Cardiac fibroblast (primary cell): ENCODE measurements at regions not wholly inside any gene's neighbourhood (a gene's known extent, or its start where the extent isn't known, plus 50 kb on each side); places are given as distances from the start of the nearest gene placed in this dataset.

Experiments
- DNase-seq, 2 donors: peaks; one replicate each; pipeline versions ENCODE4 v3.0.0 to v3.0.0-alpha.2; 2010; ENCODE audit warnings: low read depth in 2 of 2
- H3K4me3 ChIP-seq, 2 donors: replicated peaks in 1 of 2; 1 replicate in 1 of 2; 2 replicates in 1 of 2; pipeline ENCODE4 v1.5.1; 2011; ENCODE audit warnings: low read depth in 2 of 2, low read length in 2 of 2, mild to moderate bottlenecking in 2 of 2, moderate library complexity in 1 of 2
- TF ChIP-seq, protein P1 (sequence below): IDR thresholded peaks from one replicate; pipeline ENCODE4 v1.5.1; 2011; ENCODE audit warnings: low read depth, mild to moderate bottlenecking, low read length, inconsistent platforms

DNA sequence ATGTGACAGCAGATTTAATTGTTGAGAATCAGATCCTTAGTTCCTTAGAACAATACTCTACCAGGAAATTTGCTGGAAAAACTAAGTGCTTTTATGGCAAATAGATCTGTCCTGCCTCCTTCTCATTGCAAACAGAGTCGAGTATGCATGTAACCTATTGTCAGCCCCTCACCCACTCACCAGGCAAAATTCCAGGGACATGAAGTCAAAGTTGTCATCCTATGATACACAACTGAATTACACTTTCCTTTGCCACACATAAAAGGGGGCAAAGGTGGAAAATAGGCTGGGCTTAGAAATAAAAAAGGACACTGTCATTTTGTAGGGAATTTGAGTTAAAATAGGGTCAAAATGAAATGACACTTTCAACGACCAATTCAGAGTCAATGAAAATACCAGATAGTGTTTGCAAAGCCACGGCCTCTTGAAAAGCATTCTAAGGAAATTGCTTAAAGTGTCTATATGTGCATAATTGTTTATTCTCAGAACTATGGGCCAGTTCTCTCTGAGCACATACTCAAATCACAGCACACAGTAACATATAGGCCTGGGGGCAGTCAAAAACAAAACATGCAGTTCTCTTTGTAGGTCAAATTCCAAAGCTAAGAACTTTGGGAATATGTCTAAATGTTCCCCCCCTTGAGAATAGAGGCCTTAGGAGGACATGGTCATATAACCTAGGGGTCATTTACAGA, 452.8 kb downstream of the NFIB start:
- TF ChIP-seq, protein P1, sequence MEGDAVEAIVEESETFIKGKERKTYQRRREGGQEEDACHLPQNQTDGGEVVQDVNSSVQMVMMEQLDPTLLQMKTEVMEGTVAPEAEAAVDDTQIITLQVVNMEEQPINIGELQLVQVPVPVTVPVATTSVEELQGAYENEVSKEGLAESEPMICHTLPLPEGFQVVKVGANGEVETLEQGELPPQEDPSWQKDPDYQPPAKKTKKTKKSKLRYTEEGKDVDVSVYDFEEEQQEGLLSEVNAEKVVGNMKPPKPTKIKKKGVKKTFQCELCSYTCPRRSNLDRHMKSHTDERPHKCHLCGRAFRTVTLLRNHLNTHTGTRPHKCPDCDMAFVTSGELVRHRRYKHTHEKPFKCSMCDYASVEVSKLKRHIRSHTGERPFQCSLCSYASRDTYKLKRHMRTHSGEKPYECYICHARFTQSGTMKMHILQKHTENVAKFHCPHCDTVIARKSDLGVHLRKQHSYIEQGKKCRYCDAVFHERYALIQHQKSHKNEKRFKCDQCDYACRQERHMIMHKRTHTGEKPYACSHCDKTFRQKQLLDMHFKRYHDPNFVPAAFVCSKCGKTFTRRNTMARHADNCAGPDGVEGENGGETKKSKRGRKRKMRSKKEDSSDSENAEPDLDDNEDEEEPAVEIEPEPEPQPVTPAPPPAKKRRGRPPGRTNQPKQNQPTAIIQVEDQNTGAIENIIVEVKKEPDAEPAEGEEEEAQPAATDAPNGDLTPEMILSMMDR: no peak
- DNase-seq: peak; percentile 19 to 45
- no peak overlapping the region for H3K4me3 ChIP-seq

DNA sequence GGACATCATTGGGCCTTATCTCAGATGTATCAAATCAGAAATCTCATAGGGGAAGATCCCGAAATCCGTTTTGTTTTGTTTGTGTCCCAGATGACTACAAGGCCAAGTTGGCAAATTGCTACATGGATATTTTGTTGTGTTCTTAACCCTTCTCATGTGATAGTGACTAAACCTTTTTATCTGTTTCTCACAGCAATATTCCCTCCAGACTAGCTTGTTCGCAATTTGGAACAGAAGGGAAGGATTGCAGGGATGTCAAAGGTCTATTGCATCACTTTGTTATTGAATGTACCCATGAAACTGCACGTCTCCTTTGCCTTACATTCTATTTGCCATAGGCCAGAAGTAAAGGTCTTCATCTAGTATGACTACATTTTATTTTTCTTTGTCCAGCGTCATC, 453.9 kb downstream of the NFIB start:
- DNase-seq: peak; percentile 95 to 97
- TF ChIP-seq, protein P1: no peak
- H3K4me3 ChIP-seq: no peak overlapping the region

DNA sequence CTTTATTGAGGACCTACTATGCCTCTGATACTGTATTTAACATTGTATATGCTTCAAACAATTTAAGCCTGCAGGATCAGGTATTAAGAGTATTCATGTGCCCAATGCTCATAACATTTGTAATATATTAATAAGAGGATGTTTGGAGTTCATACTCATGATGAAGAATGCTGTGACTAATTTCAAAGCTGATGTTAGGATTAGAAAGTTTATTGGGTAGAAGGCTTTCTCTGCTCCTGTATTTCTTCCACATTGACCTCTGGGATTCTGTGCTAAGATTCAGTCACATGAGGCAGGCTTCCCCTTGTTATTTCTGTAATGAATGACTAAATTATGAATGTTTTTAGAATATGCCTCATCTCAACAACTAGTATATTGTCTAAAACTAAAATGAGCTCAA, 456.4 kb downstream of the NFIB start:
- TF ChIP-seq, protein P1: no peak
- DNase-seq: peak; percentile 22 to 79
- H3K4me3 ChIP-seq: no peak overlapping the region

DNA sequence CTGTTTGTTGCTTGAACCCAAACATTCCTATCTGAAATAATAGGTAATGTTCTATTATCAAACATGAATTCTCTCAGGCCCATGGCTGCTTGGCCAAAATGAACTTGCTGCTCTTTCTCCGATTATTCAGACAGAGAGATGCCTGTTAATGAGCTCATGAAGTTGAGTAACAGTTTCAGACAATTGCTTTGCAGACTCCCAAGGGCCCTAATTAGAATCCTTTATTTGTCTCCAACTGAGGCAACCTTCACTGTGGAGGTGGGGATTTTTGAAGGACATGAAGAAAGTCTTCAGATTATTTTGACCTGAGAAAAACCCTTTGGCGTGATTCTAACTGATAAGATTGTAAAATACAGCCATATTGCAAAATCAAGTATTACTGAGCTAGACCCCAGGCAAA, 466.7 kb downstream of the NFIB start:
- no peak overlapping the region for H3K4me3 ChIP-seq
- TF ChIP-seq, protein P1: no peak
- peak; percentile 12 to 42 for DNase-seq

DNA sequence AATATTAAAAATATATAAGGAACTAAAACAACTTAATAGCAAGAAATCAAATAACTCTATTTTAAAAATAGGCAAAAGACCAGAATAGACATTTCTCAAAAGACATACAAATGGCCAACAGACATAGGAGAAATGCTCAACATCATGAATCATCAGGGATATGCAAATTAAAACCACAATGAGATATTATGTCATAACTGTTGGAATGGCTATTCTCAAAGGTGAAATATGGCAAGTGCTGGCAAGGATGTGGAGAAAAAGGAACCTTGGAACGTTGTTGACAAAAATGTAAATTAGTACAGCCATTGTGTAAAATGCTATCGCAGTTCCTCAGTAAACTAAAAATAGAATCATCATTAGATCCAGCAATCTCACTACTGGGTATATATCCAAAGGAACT, 468.5 kb downstream of the NFIB start:
- TF ChIP-seq, protein P1: no peak
- peak; percentile 72 to 90 for DNase-seq
- H3K4me3 ChIP-seq: no peak overlapping the region

DNA sequence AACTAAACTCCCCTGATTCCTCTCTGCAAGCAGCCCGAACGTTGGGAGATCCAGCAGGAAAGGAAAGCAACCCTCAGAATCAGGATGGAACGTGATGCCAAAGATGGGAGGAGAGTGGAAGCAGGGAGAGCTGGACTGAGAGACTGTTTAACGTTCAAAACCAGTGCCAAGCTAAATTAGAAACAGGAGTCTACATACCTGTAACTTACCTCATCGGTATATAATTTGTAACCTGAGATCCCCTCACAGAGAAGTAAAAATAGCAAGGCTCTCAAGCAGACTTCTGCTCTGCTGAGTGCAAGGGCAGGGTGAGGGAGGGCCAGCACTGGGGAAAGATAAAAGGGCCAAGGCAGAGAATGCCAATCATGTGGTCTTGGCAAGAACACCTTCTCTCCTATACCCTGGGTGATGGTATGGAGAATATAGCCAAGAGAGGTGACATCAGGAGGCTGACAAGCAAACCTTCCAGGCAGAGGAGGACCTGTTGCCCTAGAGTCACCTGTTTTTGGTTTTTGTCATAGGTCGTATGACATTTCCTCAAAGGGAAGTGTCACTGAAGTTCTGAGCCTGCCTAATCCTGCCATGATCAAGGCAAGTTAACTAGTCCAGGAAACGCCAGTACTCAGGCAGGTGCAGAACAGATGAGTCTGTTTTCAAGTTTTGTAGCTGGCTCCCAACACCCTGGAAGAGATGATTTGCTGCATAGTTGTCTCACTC, 472.0 kb downstream of the NFIB start:
- no peak overlapping the region for H3K4me3 ChIP-seq
- no peak for DNase-seq
- TF ChIP-seq, protein P1: no peak

DNA sequence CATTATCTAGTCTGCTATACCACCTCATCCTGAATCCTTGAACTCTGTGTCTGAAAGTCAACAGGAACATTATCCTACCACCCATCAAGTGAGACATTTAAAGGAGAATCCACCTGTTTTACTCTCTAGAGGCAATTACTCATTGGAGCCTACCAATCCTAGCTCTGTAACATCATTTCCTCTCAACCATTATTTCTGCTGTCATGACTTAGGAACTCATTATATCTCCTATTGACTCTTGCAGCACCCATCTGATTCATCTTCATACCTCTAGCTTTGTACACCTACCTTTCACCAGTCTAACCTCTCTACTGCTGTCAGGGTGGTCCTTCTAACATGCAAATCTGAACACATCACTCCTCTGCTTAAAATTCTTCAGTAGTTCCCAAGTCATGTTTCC, 481.5 kb downstream of the NFIB start:
- TF ChIP-seq, protein P1: no peak
- DNase-seq: no peak
- H3K4me3 ChIP-seq: no peak overlapping the region
